GM12874 (cell line): ENCODE measurements at regions not wholly inside any gene's neighbourhood (a gene's known extent, or its start where the extent isn't known, plus 50 kb on each side); places are given as distances from the start of the nearest gene placed in this dataset.
A peak's percentile ranks its signal among the peaks of the same experiment; 100 is the strongest.

Experiments
- CTCF ChIP-seq: IDR thresholded peaks from 2 replicates; pipeline ENCODE4 v1.5.1; 2011; ENCODE audit warnings: low read depth, mild to moderate bottlenecking, control low read depth, low read length, moderate library complexity; ENCODE audit not compliant: insufficient read depth

- no peak for TF ChIP-seq CTCF
These were observed 73.9 kb upstream of the SOX4 start for GRCh38 chr6:21519642-21520041.

GRCh38 chr6:21521276-21521675 lies 72.3 kb upstream of the SOX4 start:
- no peak for TF ChIP-seq CTCF

- TF ChIP-seq CTCF: no peak
These were observed 71.3 kb upstream of the SOX4 start for GRCh38 chr6:21522143-21522747.

GRCh38 chr6:21522797-21523456 lies 70.6 kb upstream of the SOX4 start:
- 0 out of 2 replicates have a peak, but pooled peaks have one; percentile 5 for TF ChIP-seq CTCF

GRCh38 chr6:21523652-21524051 lies 69.9 kb upstream of the SOX4 start:
- no peak for TF ChIP-seq CTCF

GRCh38 chr6:21524201-21524600 lies 69.3 kb upstream of the SOX4 start:
- no peak for TF ChIP-seq CTCF

- TF ChIP-seq CTCF: no peak
These were observed 66.6 kb upstream of the SOX4 start for GRCh38 chr6:21526974-21527373.
